Transverse colon (tissue), 4 donors: ENCODE measurements at regions not wholly inside any gene's neighbourhood (a gene's known extent, or its start where the extent isn't known, plus 50 kb on each side); places are given as distances from the start of the nearest gene placed in this dataset.

Source experiments
- EP300 ChIP-seq: sonication (generic); formaldehyde crosslinking; IDR thresholded peaks from one replicate; pipeline ENCODE4 v1.6.1; 2017; ENCODE audit warnings: antibody characterized with exemption, low read depth
- POLR2A ChIP-seq: fragments of 450-650 bp; IDR thresholded peaks from one replicate; pipeline ENCODE4 v1.6.1; 2016; ENCODE audit warnings: antibody characterized with exemption, mild to moderate bottlenecking, moderate library complexity
- POLR2AphosphoS5 ChIP-seq, 3 donors: sonication (generic); formaldehyde crosslinking; IDR thresholded peaks; one replicate each; pipeline ENCODE4 v1.6.1; 2016; ENCODE audit warnings: antibody characterized with exemption in 3 of 3
- TF ChIP-seq, protein P1 (sequence below), 5 experiments: fragments of 200-600 bp in 3 of 5; fragments of 450-650 bp in 2 of 5; sonication (generic) in 3 of 5; IDR thresholded peaks; 1 replicate in 2 of 5; 2 replicates in 3 of 5; pipeline ENCODE4 v1.5.1; 2016 to 2017; ENCODE audit warnings: antibody characterized with exemption in 5 of 5, inconsistent platforms in 3 of 5, mild to moderate bottlenecking in 2 of 5, moderate library complexity in 1 of 5

DNA sequence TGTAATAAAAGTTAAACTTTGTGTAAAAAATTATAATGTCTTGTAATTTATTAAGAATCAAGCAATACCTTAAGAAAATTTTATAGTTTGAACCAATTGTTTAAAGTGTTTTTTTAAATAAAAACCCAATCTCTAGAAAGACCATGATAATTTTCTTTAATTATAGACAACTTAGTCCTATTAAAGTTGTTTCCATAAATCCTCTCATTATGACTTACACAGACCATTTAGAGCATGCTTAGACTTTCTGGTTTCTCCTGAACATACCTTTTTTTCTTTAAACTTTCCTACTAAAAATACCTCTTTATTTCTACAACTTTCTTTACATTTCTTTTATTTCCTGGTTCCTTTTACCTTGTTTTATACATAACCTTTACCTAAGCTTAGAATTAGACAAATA is 837.4 kb downstream of the PCDH19 start:
- TF ChIP-seq POLR2A (no peak), POLR2AphosphoS5 (IDR thresholded peaks at IDR 0.05) (no peak), EP300 (no peak)
- TF ChIP-seq, protein P1, sequence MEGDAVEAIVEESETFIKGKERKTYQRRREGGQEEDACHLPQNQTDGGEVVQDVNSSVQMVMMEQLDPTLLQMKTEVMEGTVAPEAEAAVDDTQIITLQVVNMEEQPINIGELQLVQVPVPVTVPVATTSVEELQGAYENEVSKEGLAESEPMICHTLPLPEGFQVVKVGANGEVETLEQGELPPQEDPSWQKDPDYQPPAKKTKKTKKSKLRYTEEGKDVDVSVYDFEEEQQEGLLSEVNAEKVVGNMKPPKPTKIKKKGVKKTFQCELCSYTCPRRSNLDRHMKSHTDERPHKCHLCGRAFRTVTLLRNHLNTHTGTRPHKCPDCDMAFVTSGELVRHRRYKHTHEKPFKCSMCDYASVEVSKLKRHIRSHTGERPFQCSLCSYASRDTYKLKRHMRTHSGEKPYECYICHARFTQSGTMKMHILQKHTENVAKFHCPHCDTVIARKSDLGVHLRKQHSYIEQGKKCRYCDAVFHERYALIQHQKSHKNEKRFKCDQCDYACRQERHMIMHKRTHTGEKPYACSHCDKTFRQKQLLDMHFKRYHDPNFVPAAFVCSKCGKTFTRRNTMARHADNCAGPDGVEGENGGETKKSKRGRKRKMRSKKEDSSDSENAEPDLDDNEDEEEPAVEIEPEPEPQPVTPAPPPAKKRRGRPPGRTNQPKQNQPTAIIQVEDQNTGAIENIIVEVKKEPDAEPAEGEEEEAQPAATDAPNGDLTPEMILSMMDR (IDR thresholded peaks at IDR 0.05): no peak
